ENCODE measurements at regions not wholly inside any gene's neighbourhood (a gene's known extent, or its start where the extent isn't known, plus 50 kb on each side); places are given as distances from the start of the nearest gene placed in this dataset.
A peak's percentile ranks its signal among the peaks of the same experiment; 100 is the strongest.

- no peak for DNase-seq
These were observed 52.1 kb downstream of the MPP7 start for GRCh38 chr10:28250782-28251181.

GRCh38 chr10:28250358-28250757, 52.5 kb downstream of the MPP7 start:
- DNase-seq: no peak

- no peak for DNase-seq
These were observed 53.4 kb downstream of the MPP7 start for GRCh38 chr10:28249512-28249911.

DNA sequence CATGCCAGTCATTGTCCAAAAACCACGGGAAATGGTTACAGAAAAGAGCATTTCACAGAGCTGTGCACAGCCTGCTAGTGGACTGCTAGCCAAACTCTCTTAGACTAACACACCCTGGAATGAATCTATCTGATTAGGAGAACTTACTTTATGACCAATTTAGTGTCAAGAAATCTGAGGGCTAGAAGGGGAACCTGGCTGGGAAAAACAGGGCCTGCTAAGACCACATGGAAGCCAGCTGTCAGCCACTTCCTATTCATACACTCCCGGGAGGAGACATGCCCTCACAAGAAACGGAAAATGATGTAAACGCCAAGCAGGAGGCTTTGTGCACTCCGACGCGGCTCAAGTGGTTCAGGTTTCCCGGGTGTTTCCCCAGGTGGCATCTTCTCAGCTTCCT, 54.8 kb downstream of the MPP7 start:
- no peak for DNase-seq

- DNase-seq: no peak
These were observed 56.8 kb downstream of the MPP7 start for GRCh38 chr10:28246023-28246422.

DNA sequence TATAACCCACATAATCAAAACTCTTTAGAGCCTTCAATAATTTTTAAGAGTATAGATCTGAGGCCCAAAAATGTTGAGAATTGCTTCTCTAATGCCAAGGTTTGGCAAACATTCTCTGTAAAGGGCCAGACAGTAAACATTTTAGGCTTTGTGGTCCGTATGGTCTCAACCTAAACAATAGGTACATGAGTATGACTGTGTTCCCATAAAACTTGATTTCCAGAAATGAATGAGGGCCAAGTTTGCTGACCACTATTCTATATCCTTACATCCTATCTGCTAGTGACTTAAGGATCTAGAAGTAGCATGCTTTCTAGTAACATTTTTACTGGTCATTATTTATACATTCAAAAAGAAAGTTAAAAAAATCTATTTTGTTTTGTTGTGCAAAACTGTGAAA, 58.9 kb downstream of the MPP7 start:
- no peak for DNase-seq

- DNase-seq: no peak
These were observed 60.2 kb downstream of the MPP7 start for GRCh38 chr10:28242555-28243204.

DNA sequence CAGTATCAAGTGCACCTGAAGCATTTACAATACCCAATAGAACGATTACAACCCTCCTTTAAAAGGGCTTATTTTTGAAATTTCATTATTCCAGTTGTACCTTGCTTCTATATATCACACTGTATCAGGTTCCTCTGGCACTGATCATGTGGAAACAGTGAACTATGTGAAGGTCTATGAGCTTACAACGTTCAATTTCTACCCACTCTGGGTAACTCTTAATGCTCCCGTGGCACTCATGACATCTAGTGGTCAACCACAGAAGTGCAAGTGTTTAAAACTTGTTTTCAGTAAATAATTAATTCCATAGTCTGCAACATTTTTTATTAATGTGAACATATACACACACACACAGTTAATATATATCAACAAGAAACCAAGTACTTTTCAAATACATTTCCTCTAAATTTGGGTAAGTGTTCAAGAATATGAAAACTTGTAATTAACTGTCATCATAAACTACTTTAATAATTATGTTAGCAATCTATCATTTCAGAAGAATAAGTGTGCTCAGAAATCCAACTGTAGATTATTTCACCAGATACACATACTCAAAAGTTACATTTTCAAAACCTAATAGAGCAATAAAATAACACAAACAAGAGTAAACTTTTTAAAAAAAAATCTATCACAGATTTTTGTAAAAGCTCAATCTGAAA, 61.0 kb downstream of the MPP7 start:
- peak; percentile 0 for DNase-seq

DNA sequence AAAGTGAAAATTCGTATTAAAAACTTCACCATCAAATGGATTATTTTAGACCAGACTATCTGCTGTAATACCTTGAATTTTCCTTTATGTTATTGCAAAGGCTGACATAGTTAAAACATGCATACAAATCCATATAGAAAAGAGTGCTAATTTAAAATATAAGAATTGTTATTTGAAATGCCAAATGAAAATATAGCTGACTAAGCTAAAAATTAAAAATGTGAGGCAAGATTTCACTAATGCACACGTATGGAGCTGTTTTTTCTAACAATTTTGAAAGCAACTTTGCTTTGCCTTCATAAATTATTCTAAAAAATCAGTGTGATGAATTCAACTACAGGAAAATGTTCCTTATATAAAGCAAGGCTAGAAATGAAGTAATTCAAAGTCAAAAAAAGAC, 62.5 kb downstream of the MPP7 start:
- no peak for DNase-seq

DNA sequence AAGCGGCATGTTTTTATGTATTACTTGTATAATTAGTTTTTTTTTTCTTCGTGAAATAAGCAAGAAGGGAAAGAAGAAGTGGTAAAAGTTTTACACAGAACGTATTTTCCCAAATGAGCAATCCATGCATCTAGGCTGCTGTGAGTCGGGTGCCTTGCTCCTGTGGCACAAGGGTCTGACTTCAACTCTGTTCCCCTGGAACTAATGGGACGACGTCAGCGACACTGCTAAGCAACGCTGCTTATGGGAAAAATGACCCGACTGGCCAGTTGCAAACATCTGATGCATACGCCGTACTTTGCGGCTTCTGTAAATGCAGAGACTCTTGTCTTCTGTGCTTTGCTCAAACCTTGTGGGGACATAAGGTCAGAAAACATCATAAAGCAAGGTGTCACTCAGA, 66.3 kb downstream of the MPP7 start:
- DNase-seq: no peak

- no peak for DNase-seq
These were observed 82.1 kb downstream of the MPP7 start for GRCh38 chr10:28220811-28221210.

DNA sequence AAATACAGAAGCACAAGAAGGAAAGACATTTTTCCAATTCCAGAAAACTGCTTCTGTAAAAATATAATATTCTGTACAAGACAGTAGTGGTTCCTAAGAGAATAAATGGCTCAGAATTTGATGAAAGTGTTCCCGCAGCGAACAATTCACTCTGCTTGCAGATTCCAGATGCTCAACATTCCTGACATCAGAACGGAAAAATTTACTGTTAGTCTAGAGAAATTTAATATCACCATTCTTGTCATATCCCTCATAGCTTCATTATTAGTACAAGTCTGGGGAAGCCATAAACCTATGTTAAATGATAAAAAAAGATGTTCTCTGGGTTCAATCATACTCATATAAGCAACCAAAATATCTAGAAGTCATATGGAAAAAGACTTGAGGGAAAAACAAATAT, 83.6 kb downstream of the MPP7 start:
- DNase-seq: no peak

- DNase-seq: no peak
These were observed 85.0 kb downstream of the MPP7 start for GRCh38 chr10:28217848-28218247.

GRCh38 chr10:28215930-28216329, 86.9 kb downstream of the MPP7 start:
- DNase-seq: no peak

DNA sequence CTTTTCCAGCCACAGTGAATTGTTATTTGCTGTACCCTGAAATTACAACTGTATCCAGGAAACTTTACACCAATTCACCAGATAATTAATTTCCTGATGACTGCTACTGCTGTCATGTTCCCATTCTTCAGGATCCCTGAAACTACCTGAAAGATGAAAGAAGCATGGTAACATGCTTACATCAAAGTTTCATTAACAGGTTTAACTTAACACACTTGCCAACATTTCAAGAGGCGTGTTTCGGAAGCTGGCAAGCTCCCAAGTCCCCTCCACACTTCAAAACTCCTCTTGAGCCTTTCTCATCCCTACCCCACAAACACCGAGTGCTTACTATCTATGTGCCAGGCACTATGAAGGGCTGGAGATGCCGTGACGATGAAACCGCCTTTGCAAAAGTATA, 88.6 kb downstream of the MPP7 start:
- no peak for DNase-seq

DNA sequence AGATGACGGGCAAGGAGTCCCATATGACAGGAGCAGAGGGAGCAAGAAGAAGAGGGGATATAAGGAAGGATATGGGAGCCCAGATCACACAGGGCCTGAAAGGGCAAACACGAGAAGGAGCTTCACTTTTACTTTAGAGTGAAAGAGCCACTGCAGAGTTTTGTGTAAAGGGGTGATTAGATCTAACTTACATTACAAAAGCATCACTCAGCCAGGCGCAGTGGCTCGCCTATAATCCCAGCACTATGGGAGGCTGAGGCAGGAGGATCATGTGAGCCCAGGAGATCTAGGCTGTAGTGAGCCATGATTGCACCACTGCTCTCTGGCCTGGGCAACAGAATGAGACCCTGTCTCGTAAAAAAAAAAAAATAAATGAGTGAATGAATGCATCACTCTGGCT, 91.1 kb downstream of the MPP7 start:
- no peak for DNase-seq

DNA sequence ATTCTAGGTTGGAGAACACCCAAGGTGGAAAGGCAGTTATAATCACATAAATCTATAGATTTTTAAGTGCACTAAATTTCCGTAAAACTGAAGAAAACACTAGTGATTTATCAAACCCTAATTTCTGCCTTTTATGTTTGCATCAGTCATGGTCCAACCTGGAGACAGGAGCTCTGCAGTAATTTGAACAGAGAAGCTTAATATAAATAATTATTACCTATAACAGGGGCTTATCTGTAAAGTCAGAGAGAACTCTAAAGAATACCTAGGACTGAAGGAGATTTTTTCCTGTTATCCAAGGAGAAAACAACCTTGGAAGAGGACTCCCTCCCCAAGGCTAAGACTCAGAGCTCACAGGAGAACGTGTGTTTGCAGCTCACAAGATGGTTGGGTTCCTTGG, 95.1 kb downstream of the MPP7 start:
- DNase-seq: no peak

- DNase-seq: no peak
These were observed 99.9 kb downstream of the MPP7 start for GRCh38 chr10:28202941-28203352.

DNA sequence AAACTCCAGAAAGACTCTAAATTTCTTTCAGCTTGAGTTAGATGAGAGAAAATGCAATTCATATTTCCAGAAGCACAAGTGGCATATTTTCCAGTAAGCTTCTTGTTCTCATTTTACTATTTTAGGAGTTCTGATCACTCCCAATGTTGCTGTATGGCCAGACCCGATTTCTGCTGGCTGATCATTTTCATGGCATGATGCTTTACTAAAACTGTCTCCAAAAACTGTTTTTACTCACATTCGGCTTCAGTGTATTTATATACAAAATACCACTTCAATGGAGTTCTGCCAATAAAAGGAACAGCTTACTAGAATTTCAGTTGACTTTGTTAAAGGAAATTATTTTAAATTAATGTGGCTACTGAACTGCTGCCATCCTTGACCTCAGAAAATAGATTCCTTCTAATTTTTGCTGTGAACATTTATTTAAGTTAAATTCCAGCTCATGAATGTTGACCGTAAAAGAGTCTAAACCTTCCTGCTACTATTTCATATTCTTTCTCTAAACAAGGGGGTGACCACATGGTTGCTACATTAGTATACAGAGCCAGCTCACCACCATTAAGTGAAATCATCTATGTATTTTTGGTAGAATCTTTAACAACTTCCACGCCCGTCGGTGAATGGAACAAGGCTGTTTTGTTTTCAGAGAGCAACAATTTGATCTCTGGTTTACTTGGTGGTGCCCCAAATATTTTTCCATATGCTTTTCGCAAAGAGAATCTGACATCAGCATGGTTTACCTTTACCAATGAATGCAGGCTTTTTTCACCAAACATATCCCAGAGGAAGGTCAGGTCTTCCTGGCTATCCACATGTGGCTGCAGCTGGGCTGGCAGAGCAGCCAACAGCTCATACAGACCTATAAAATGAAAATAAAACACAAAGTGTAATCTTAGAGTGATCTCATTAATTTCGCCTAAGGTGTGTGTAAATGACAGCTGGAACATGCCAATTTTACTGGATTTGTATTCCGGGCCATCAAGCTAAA, 101.2 kb downstream of the MPP7 start:
- DNase-seq: no peak

GRCh38 chr10:28200775-28201174, 102.1 kb downstream of the MPP7 start:
- DNase-seq: no peak

DNA sequence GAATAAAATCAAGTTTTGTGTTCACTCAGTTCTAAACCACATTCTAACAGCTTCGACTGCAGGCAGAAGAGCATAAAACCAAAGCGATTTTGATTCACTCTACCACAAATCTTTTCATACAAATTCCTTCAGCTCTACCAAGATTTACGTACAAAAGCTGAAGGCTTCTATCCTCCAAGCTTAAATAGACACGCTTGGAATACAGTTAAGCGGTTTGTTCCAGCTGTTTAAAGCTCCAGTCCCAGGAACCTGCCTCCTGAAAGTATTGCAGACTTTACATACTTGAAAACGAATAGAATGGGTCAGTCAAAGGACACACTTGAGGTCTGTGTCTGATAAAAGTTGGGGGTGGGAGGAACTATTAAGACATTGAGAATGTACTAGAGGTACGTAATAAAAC, 102.9 kb downstream of the MPP7 start:
- DNase-seq: no peak

DNA sequence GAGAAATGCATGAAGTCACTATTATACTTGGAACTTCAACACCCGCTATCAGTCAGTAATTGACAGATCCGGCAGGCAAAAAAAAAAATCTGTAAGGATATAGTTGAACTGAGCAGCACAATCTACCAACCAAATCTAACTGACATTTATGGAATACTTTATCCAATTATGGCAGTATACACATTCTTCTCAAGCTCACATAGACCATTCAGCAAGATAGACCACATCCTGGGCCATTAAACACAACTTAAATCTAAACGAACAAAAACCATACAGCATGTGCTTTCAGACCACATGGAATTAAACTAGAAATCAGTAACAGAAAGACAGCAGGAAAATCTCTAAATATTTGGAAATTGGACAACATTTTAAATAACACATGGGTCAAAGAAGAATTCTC, 112.7 kb downstream of the MPP7 start:
- DNase-seq: no peak

- no peak for DNase-seq
These were observed 114.3 kb downstream of the MPP7 start for GRCh38 chr10:28188526-28188925.

Measured in NCI-H748 treated with DMSO at 0.1 percent for 48 hours (cell line).